ENCODE measurements at regions not wholly inside any gene's neighbourhood (a gene's known extent, or its start where the extent isn't known, plus 50 kb on each side); places are given as distances from the start of the nearest gene placed in this dataset.
A peak's percentile ranks its signal among the peaks of the same experiment; 100 is the strongest.

- Histone ChIP-seq H2BK20ac (ENCODE audit: low read depth, low read length) (no peak overlapping the region), H3K4me1 (ENCODE audit: control insufficient read depth, insufficient read depth, low read length) (peaks cover 2% of the 10 kb centered on the region; the same call in 1 of the 2 replicates), H2BK5ac (ENCODE audit: low read depth, low read length, poor library complexity, severe bottlenecking) (peak overlapping the region; percentile 9), H3K9ac (ENCODE audit: low read depth, low read length) (no peak overlapping the region), H3K4me3 (ENCODE audit: insufficient read depth, low read depth, low read length) (no peak overlapping the region), H3K27ac (ENCODE audit: insufficient read depth, low read length) (no peak overlapping the region), H2AFZ (replicated peaks; ENCODE audit: low read length, poor library complexity) (no peak overlapping the region), H4K91ac (ENCODE audit: insufficient read depth, low read depth, low read length) (no peak overlapping the region), H2AK9ac (replicated peaks; ENCODE audit: low read depth, low read length, poor library complexity) (no peak overlapping the region), H3K9me3 (ENCODE audit: control insufficient read depth, insufficient read depth, low read length) (no peaks in the 10 kb centered on the region), H3K4ac (ENCODE audit: low read depth, low read length) (no peak overlapping the region), H2BK120ac (ENCODE audit: low read depth, low read length) (no peak overlapping the region), H4K8ac (ENCODE audit: low read depth in 2 of 2, low read length in 2 of 2) (no peak overlapping the region), H4K20me1 (ENCODE audit: insufficient read depth, low read length) (peaks cover 11% of the 10 kb centered on the region; the same call in 1 of the 2 replicates), H3K14ac (replicated peaks; ENCODE audit: low read depth, low read length) (no peak overlapping the region), H2AK5ac (ENCODE audit: low read depth, low read length) (no peak overlapping the region), H3K9me1 (ENCODE audit: insufficient read depth, low read length) (0 out of 2 replicates have a peak, but pooled peaks cover 3% of the 10 kb centered on the region), H3K36me3 (ENCODE audit: control insufficient read depth, insufficient read depth, low read length) (peaks cover 11% of the 10 kb centered on the region), H3K23ac (ENCODE audit: low read depth, low read length) (no peak overlapping the region), H3K56ac (ENCODE audit: extremely low read depth, insufficient read depth, low read length) (no peak overlapping the region), H3K27me3 (ENCODE audit: control insufficient read depth, insufficient read depth, low read length) (no peaks in the 10 kb centered on the region), H3K4me2 (ENCODE audit: low read depth, low read length) (no peak overlapping the region), H2BK15ac (ENCODE audit: low read depth, low read length) (no peak overlapping the region), H3K18ac (ENCODE audit: low read depth, low read length) (no peak overlapping the region), H3K79me1 (ENCODE audit: low read depth in 1 of 2, low read length in 2 of 2) (peaks cover 0 to 13% of the 10 kb centered on the region in 2 experiments; a peak in 2 of 4 replicates), H4K5ac (ENCODE audit: low read depth, low read length) (no peak overlapping the region)
- in situ Hi-C loops (cut with MboI; ENCODE audit: low sequenced_read_pairs) (no loop called here), intact Hi-C loops (cut with micrococcal nuclease) (no loop called here), dilution Hi-C loops (cut with HindIII; ENCODE audit: low sequenced_read_pairs, unreplicated experiment) (no loop called here)
- DNase-seq (peak; percentile 51), ATAC-seq (ENCODE audit: low read depth) (peak; percentile 46)
- CTCF ChIA-PET, result interaction anchor here (0.6 to 1.2 kb wide), 2 partner anchors 11 to 41 kb away, joined by 3 to 6 read pairs; no protein-coding TSS in a partner anchor
- no TSS peak for BruUV-seq (replicated peaks)
- POLR2A ChIA-PET (ENCODE audit: unreplicated experiment), result no interaction called here
- no CpG with 5 or more reads among the region's 3 CpGs for WGBS, 2 experiments (ENCODE audit: extremely low coverage in 2 of 2, insufficient read length in 1 of 2)
- TF ChIP-seq FOS (IDR thresholded peaks at IDR 0.05; ENCODE audit: low read depth, low read length), result no peak
These were observed 91.3 kb upstream of the RTL1 start for GRCh38 chr14:100994756-100995330.
